Body of pancreas (tissue), 4 donors: ENCODE measurements at regions not wholly inside any gene's neighbourhood (a gene's known extent, or its start where the extent isn't known, plus 50 kb on each side); places are given as distances from the start of the nearest gene placed in this dataset.

ENCODE experiments used
- POLR2A ChIP-seq, 3 donors: fragments of 450-650 bp; IDR thresholded peaks; one replicate each; pipeline ENCODE4 v1.6.1; 2016; ENCODE audit warnings: antibody characterized with exemption in 3 of 3, mild to moderate bottlenecking in 2 of 3
- TF ChIP-seq, protein P1 (sequence below), 7 experiments: fragments of 450-650 bp in 4 of 7; fragments of 200-600 bp in 3 of 7; sonication (generic) in 3 of 7; IDR thresholded peaks; one replicate each; pipeline ENCODE4 v1.5.1; 2016 to 2019; ENCODE audit warnings: antibody characterized with exemption in 7 of 7

DNA sequence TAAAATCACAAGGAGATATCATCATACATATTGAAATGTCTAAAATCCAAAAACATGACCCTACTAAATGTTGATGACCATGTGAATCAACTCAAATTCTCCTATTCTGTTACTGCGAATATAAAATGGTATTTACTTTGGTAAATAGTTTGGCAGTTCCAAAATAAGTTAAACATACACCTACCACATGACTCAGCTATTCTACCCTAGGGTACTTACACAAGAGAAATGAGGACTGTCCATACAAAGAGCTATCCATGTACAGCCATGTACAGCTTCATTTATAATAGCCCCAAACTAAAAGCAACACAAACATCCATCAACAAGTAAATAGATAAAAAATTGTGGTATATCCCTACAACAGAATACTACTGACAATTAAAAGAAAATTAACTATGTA, 346.1 kb upstream of the TENM4 start:
- TF ChIP-seq, protein P1, sequence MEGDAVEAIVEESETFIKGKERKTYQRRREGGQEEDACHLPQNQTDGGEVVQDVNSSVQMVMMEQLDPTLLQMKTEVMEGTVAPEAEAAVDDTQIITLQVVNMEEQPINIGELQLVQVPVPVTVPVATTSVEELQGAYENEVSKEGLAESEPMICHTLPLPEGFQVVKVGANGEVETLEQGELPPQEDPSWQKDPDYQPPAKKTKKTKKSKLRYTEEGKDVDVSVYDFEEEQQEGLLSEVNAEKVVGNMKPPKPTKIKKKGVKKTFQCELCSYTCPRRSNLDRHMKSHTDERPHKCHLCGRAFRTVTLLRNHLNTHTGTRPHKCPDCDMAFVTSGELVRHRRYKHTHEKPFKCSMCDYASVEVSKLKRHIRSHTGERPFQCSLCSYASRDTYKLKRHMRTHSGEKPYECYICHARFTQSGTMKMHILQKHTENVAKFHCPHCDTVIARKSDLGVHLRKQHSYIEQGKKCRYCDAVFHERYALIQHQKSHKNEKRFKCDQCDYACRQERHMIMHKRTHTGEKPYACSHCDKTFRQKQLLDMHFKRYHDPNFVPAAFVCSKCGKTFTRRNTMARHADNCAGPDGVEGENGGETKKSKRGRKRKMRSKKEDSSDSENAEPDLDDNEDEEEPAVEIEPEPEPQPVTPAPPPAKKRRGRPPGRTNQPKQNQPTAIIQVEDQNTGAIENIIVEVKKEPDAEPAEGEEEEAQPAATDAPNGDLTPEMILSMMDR (IDR thresholded peaks at IDR 0.05), result no peak
- no peak for TF ChIP-seq POLR2A (IDR thresholded peaks at IDR 0.05)
